AG04450 (cell line): ENCODE measurements at regions not wholly inside any gene's neighbourhood (a gene's known extent, or its start where the extent isn't known, plus 50 kb on each side); places are given as distances from the start of the nearest gene placed in this dataset.

Experiments
- CTCF ChIA-PET: fragments of 300-600, 350-600 bp; formaldehyde crosslinking; extraction: SDS; loops from one replicate; lab custom pipeline; 2022; ENCODE audit warnings: antibody characterized with exemption, inconsistent platforms; lab: Charles Lee
- POLR2A ChIA-PET: fragments of 350-600 bp; formaldehyde crosslinking; extraction: SDS; loops from one replicate; lab custom pipeline; 2021; ENCODE audit warnings: antibody characterized with exemption, inconsistent platforms; lab: Yijun Ruan, JAX
- DNase-seq: peaks from one replicate; pipeline ENCODE4 v3.0.0-alpha.2; 2011; ENCODE audit warnings: low read depth, low spot score
- H3K27ac ChIP-seq: one replicate; pipeline ENCODE4 v1.5.1; 2012; ENCODE audit warnings: low read depth, low read length, control low read depth
- H3K27me3 ChIP-seq: one replicate; pipeline ENCODE4 v1.6.0; 2012; ENCODE audit warnings: low read length; ENCODE audit not compliant: control insufficient read depth, insufficient read depth
- H3K4me3 ChIP-seq: 2 replicates; pipeline ENCODE4 v1.5.1; 2011; ENCODE audit warnings: mild to moderate bottlenecking, low read depth, low read length, control low read depth
- H3K9me3 ChIP-seq: 2 replicates; pipeline ENCODE4 v1.5.1; 2012; ENCODE audit warnings: low read length; ENCODE audit not compliant: control insufficient read depth, insufficient read depth
- TF ChIP-seq, protein P1 (sequence below): IDR thresholded peaks from 2 replicates; pipeline ENCODE4 v1.5.1; 2011; ENCODE audit warnings: low read depth, low read length, control low read depth, inconsistent platforms

- Histone ChIP-seq H3K9me3 (peaks cover 49% of the 10 kb centered on the region), H3K27me3 (no peaks in the 10 kb centered on the region), H3K4me3 (no peak overlapping the region), H3K27ac (no peak overlapping the region)
- ChIA-PET CTCF (no interaction called here), POLR2A (no interaction called here)
- DNase-seq, result no peak
- TF ChIP-seq, protein P1, sequence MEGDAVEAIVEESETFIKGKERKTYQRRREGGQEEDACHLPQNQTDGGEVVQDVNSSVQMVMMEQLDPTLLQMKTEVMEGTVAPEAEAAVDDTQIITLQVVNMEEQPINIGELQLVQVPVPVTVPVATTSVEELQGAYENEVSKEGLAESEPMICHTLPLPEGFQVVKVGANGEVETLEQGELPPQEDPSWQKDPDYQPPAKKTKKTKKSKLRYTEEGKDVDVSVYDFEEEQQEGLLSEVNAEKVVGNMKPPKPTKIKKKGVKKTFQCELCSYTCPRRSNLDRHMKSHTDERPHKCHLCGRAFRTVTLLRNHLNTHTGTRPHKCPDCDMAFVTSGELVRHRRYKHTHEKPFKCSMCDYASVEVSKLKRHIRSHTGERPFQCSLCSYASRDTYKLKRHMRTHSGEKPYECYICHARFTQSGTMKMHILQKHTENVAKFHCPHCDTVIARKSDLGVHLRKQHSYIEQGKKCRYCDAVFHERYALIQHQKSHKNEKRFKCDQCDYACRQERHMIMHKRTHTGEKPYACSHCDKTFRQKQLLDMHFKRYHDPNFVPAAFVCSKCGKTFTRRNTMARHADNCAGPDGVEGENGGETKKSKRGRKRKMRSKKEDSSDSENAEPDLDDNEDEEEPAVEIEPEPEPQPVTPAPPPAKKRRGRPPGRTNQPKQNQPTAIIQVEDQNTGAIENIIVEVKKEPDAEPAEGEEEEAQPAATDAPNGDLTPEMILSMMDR, result no peak
Measured at GRCh38 chr7:51647931-51648351, 331.3 kb upstream of the COBL start.

GRCh38 chr7:51647486-51647885 is 330.9 kb upstream of the COBL start:
- H3K27me3 ChIP-seq, result no peaks in the 10 kb centered on the region
- H3K4me3 ChIP-seq, result no peak overlapping the region
- POLR2A ChIA-PET, result no interaction called here
- no peak overlapping the region for H3K27ac ChIP-seq
- TF ChIP-seq, protein P1, result no peak
- CTCF ChIA-PET, result no interaction called here
- DNase-seq, result no peak
- peaks cover 49% of the 10 kb centered on the region for H3K9me3 ChIP-seq

DNA sequence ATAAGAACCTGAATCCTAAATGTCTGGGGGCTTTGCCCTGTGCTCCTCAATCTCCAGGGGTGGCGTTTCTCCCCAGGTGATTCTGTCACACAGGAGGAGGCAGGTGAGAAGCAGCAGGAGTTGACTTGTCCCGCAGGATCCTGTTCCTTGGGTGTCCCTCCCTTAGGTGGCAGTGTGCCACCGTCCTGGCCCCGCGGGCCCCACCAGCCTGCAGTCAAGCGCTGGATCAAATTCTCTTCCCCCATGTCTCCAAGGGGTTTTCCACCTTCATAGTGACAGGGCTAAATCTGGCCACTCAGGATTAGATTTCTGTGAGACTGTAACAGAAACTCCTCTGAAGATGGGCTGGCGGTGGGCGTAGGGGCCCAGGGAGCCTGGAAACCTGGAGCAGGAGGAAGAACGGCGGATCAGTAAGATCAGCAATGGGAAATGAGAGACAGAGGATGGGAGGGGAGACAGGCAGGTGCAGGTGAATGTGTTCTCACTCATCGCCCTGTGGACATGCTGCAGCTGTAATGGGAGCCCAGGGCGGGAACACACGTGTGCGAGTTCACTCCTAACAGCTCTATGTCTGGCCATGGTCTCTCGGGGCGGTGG is 329.2 kb upstream of the COBL start:
- ChIA-PET CTCF (no interaction called here), POLR2A (no interaction called here)
- Histone ChIP-seq H3K4me3 (no peak overlapping the region), H3K9me3 (peaks cover 59% of the 10 kb centered on the region), H3K27me3 (no peaks in the 10 kb centered on the region), H3K27ac (no peak overlapping the region)
- DNase-seq, result no peak
- TF ChIP-seq, protein P1, result no peak

DNA sequence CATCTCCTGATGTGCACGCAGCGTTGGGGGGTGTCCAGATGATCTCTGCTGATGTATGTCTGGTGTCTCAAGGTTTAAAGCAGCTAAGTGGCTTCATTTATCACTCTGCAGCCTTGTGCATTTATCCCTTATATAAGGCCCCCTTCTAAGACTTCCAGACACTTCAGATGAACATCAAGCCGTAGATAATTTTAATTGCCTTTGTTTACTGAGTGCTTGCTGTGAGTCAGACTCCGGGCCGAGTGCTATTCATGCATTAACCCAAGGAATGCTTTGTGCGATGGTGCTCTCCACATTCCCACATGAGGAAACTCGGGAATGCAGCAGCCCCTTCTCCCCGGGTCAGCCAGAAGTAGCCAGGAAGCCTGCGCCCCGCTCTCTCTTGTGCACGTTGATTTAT is 328.6 kb upstream of the COBL start:
- CTCF ChIA-PET, result no interaction called here
- TF ChIP-seq, protein P1, result no peak
- no peak for DNase-seq
- H3K27me3 ChIP-seq, result no peaks in the 10 kb centered on the region
- H3K27ac ChIP-seq, result no peak overlapping the region
- H3K4me3 ChIP-seq, result no peak overlapping the region
- POLR2A ChIA-PET, result no interaction called here
- H3K9me3 ChIP-seq, result peaks cover 63% of the 10 kb centered on the region

GRCh38 chr7:51644216-51644615 is 327.6 kb upstream of the COBL start:
- no peaks in the 10 kb centered on the region for H3K27me3 ChIP-seq
- no peak overlapping the region for H3K4me3 ChIP-seq
- H3K27ac ChIP-seq, result no peak overlapping the region
- CTCF ChIA-PET, result no interaction called here
- H3K9me3 ChIP-seq, result peaks cover 65% of the 10 kb centered on the region
- POLR2A ChIA-PET, result no interaction called here
- TF ChIP-seq, protein P1, result no peak
- DNase-seq, result no peak
